Ishikawa (cell line): ENCODE measurements at regions not wholly inside any gene's neighbourhood (a gene's known extent, or its start where the extent isn't known, plus 50 kb on each side); places are given as distances from the start of the nearest gene placed in this dataset.

Experiments
- FOXM1 ChIP-seq: IDR thresholded peaks from 2 replicates; pipeline ENCODE4 v1.6.1; 2012; ENCODE audit warnings: low read depth, borderline replicate concordance
- REST ChIP-seq: IDR thresholded peaks from 2 replicates; pipeline ENCODE4 v1.6.1; 2012; ENCODE audit warnings: low read depth, mild to moderate bottlenecking
- TEAD4 ChIP-seq: IDR thresholded peaks from 2 replicates; pipeline ENCODE4 v1.6.1; 2012
- ZBTB7A ChIP-seq: IDR thresholded peaks from 2 replicates; pipeline ENCODE4 v1.6.1; 2012; ENCODE audit warnings: low read depth

DNA sequence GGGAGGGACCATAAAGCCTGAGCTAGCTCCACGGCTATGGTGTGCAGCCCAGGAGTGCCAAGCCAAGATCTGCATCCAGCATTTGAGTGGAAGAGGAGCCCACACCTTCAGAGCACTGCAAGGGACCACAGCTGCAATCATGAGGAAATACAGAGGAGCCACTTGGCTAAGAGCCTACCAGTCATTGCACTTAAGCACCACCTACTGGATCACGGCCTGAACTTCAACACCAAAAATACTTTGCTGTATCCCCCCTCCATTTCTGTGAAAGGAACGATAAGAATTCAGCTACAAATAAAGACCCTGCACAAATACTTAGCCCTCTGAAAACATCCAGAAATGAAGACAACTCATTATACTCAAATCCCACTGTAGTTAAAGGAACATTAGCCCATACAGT lies 545.3 kb downstream of the TSN start:
- TF ChIP-seq REST (no peak), ZBTB7A (no peak), TEAD4 (no peak), FOXM1 (no peak)
